PC-9 (cell line): ENCODE measurements at regions not wholly inside any gene's neighbourhood (a gene's known extent, or its start where the extent isn't known, plus 50 kb on each side); places are given as distances from the start of the nearest gene placed in this dataset.

Experiments used
- BruUV-seq: library from RNA; stranded (reverse); fragments of 400-500 nt; replicated peaks from 2 replicates; lab custom pipeline; 2021; lab: Mats Ljungman, UMichigan
- CTCF ChIA-PET: fragments of 300-600 bp; sonication (Branson Sonifier 250); formaldehyde crosslinking; loops from one replicate; lab custom pipeline; 2022; ENCODE audit warnings: antibody characterized with exemption; lab: Charles Lee
- POLR2A ChIA-PET: fragments of 300-600 bp; sonication (Branson Sonifier 250); formaldehyde crosslinking; loops from one replicate; lab custom pipeline; 2022; ENCODE audit warnings: antibody characterized with exemption; ENCODE audit not compliant: unreplicated experiment; lab: Charles Lee
- DNase-seq, 2 experiments: peaks; one replicate each; pipeline versions ENCODE4 v3.0.0 to v3.0.0-alpha.2; 2015 to 2022; ENCODE audit warnings: mixed read lengths in 1 of 2
- H2AFZ ChIP-seq: fragments of 200-600 bp; sonication (generic); 2 replicates; pipeline ENCODE4 v1.8.1; 2017; ENCODE audit warnings: antibody characterized with exemption
- H3F3A ChIP-seq: fragments of 200-600 bp; sonication (generic); 2 replicates; pipeline ENCODE4 v1.8.1; 2017; ENCODE audit warnings: antibody characterized with exemption, mild to moderate bottlenecking, low read depth; ENCODE audit not compliant: insufficient read depth
- H3K27ac ChIP-seq: fragments of 200-600 bp; sonication (generic); 2 replicates; pipeline ENCODE4 v1.6.1; 2016; ENCODE audit warnings: mixed run types
- H3K27me3 ChIP-seq: fragments of 200-600 bp; sonication (generic); 2 replicates; pipeline ENCODE4 v1.6.1; 2016; ENCODE audit warnings: low read depth, mixed run types; ENCODE audit not compliant: insufficient read depth
- H3K36me3 ChIP-seq: fragments of 200-600 bp; sonication (generic); 2 replicates; pipeline ENCODE4 v1.6.1; 2016; ENCODE audit warnings: low read depth, mixed run types
- H3K4me1 ChIP-seq: fragments of 200-600 bp; sonication (generic); replicated peaks from 2 replicates; pipeline ENCODE4 v1.6.1; 2016; ENCODE audit warnings: mixed run types; ENCODE audit not compliant: insufficient read depth
- H3K4me2 ChIP-seq: fragments of 200-600 bp; sonication (generic); 2 replicates; pipeline ENCODE4 v1.6.1; 2017; ENCODE audit warnings: mixed run types
- H3K4me3 ChIP-seq: fragments of 200-600 bp; sonication (generic); 2 replicates; pipeline ENCODE4 v1.6.1; 2016; ENCODE audit warnings: mixed run types
- H3K79me2 ChIP-seq: fragments of 200-600 bp; sonication (generic); 2 replicates; pipeline ENCODE4 v1.6.1; 2017; ENCODE audit warnings: low read depth, mixed run types
- H3K9me2 ChIP-seq: fragments of 200-600 bp; sonication (generic); 2 replicates; pipeline ENCODE4 v1.8.1; 2017; ENCODE audit warnings: mild to moderate bottlenecking; ENCODE audit not compliant: insufficient read depth
- H3K9me3 ChIP-seq: fragments of 200-600 bp; sonication (generic); 2 replicates; pipeline ENCODE4 v1.8.1; 2016; ENCODE audit warnings: low read depth; ENCODE audit not compliant: insufficient read depth
- H4K20me1 ChIP-seq: fragments of 200-600 bp; sonication (generic); 2 replicates; pipeline ENCODE4 v1.8.1; 2017; ENCODE audit not compliant: insufficient read depth
- EZH2 ChIP-seq: fragments of 200-600 bp; sonication (generic); IDR thresholded peaks from 2 replicates; pipeline ENCODE4 v1.8.0; 2017; ENCODE audit warnings: antibody characterized with exemption, low read depth
- intact Hi-C: fragments of 100-400 bp; cut with micrococcal nuclease; formaldehyde crosslinking; loops from one replicate; pipeline ENCODE4 v1.10.0; 2022; ENCODE audit not compliant: unreplicated experiment
- TF ChIP-seq, protein P1 (sequence below): fragments of 200-600 bp; sonication (generic); conservative IDR thresholded peaks from 2 replicates; pipeline ENCODE4 v1.6.1; 2017; ENCODE audit warnings: mixed run types, antibody characterized with exemption, mild to moderate bottlenecking, moderate library complexity

DNA sequence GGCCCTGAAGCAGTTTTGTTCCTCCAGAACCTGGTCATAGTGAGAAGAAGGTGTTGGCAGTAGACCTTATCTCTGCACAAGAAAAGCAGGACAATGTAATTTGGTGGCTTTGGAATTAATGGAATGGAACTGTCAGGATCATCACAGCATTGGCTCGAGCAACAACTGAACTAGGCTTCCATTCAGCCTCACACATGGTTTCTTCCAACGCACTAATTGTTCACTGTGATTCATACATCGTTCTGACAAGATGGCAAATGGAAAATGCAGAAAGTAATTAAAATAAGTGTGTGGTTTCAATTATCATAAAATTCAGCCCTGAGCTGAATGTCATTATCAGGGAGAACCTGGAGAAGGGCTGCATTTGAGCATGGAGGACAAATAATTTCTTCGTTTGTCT, 80.6 kb downstream of the MFSD1 start:
- Histone ChIP-seq H3K9me2 (no peaks in the 10 kb centered on the region), H3K36me3 (no peaks in the 10 kb centered on the region), H2AFZ (no peak overlapping the region), H3K9me3 (no peaks in the 10 kb centered on the region), H3K4me3 (no peak overlapping the region), H3K79me2 (no peaks in the 10 kb centered on the region), H3K4me2 (no peak overlapping the region), H4K20me1 (no peaks in the 10 kb centered on the region), H3K4me1 (no peaks in the 10 kb centered on the region), H3K27me3 (no peaks in the 10 kb centered on the region), H3K27ac (no peak overlapping the region), H3F3A (no peaks in the 10 kb centered on the region)
- intact Hi-C loops, result no loop called here
- no peak for DNase-seq
- BruUV-seq, result no TSS peak
- POLR2A ChIA-PET, result no interaction called here
- CTCF ChIA-PET, result no interaction called here
- TF ChIP-seq, protein P1, sequence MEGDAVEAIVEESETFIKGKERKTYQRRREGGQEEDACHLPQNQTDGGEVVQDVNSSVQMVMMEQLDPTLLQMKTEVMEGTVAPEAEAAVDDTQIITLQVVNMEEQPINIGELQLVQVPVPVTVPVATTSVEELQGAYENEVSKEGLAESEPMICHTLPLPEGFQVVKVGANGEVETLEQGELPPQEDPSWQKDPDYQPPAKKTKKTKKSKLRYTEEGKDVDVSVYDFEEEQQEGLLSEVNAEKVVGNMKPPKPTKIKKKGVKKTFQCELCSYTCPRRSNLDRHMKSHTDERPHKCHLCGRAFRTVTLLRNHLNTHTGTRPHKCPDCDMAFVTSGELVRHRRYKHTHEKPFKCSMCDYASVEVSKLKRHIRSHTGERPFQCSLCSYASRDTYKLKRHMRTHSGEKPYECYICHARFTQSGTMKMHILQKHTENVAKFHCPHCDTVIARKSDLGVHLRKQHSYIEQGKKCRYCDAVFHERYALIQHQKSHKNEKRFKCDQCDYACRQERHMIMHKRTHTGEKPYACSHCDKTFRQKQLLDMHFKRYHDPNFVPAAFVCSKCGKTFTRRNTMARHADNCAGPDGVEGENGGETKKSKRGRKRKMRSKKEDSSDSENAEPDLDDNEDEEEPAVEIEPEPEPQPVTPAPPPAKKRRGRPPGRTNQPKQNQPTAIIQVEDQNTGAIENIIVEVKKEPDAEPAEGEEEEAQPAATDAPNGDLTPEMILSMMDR, result no peak
- no peak for TF ChIP-seq EZH2

DNA sequence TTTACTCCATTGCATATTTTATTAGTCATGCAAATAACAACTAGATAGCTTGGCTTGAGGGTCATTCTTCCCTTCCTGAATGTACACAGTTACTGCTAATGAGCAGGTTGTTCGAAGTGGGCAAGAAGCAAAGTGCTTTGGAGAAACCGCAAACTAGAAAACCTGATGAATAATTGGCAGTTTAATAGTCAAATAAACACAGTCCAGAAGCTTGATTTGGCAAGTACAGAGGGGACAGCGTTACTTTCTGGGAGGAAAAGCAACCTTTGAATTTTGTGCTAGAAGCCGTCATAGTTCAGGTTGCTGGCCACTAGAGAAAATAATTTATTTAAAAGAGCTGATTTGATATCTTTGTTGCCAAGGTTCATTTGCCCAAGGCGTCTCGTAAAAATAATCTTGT, 94.9 kb downstream of the MFSD1 start:
- Histone ChIP-seq H4K20me1 (no peaks in the 10 kb centered on the region), H3K4me2 (no peak overlapping the region), H3K36me3 (no peaks in the 10 kb centered on the region), H3K9me2 (no peaks in the 10 kb centered on the region), H3K27ac (no peak overlapping the region), H3F3A (no peaks in the 10 kb centered on the region), H3K9me3 (no peaks in the 10 kb centered on the region), H3K4me1 (no peaks in the 10 kb centered on the region), H3K27me3 (no peaks in the 10 kb centered on the region), H2AFZ (no peak overlapping the region), H3K79me2 (no peaks in the 10 kb centered on the region), H3K4me3 (no peak overlapping the region)
- BruUV-seq, result no TSS peak
- ChIA-PET POLR2A (no interaction called here), CTCF (no interaction called here)
- no peak for DNase-seq
- intact Hi-C loops, result no loop called here
- TF ChIP-seq, protein P1, result no peak
- no peak for TF ChIP-seq EZH2

DNA sequence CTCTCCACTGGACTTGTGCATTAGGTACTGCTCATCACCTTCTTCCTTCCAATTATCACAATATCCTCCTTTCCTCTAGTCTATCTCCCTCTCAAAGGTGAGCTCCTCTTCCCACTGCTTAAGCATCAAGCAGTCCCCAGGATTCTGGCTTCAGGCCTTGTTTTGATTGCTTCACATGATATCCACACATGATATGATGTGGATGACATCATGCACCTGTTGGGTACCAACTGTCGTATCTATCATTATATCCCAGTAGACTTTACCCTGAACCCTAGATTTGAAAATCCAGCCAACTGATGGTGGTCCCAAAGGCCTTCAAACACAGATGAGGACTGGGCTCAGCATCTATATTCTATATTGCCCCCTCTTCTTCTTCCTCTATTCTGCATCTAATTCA, 104.9 kb downstream of the MFSD1 start:
- no peaks in the 10 kb centered on the region for H3K9me3 ChIP-seq
- no peaks in the 10 kb centered on the region for H4K20me1 ChIP-seq
- intact Hi-C loops, result no loop called here
- no peaks in the 10 kb centered on the region for H3K9me2 ChIP-seq
- DNase-seq, result no peak
- H3K27me3 ChIP-seq, result no peaks in the 10 kb centered on the region
- TF ChIP-seq, protein P1, result no peak
- TF ChIP-seq EZH2, result no peak
- CTCF ChIA-PET, result no interaction called here
- no peaks in the 10 kb centered on the region for H3K79me2 ChIP-seq
- no peak overlapping the region for H3K4me3 ChIP-seq
- no TSS peak for BruUV-seq
- H3K27ac ChIP-seq, result no peak overlapping the region
- H3K36me3 ChIP-seq, result no peaks in the 10 kb centered on the region
- POLR2A ChIA-PET, result no interaction called here
- H3F3A ChIP-seq, result no peaks in the 10 kb centered on the region
- H3K4me1 ChIP-seq, result no peaks in the 10 kb centered on the region
- H2AFZ ChIP-seq, result no peak overlapping the region
- H3K4me2 ChIP-seq, result no peak overlapping the region
